OCI-LY7 (cell line): ENCODE measurements at regions not wholly inside any gene's neighbourhood (a gene's known extent, or its start where the extent isn't known, plus 50 kb on each side); places are given as distances from the start of the nearest gene placed in this dataset.

Experiments
- EZH2phosphoT487 ChIP-seq: fragments of 200-600 bp; sonication (generic); IDR thresholded peaks from 2 replicates; pipeline ENCODE4 v1.6.1; 2018; ENCODE audit warnings: low read depth, borderline replicate concordance, mild to moderate bottlenecking, mixed run types, antibody characterized with exemption, low read length, moderate library complexity, mixed read lengths
- TF ChIP-seq, protein P1 (sequence below): fragments of 200-600 bp; sonication (generic); conservative IDR thresholded peaks from 2 replicates; pipeline ENCODE4 v1.5.1; 2014; ENCODE audit warnings: mild to moderate bottlenecking, antibody characterized with exemption, low read length, moderate library complexity, mixed read lengths

DNA sequence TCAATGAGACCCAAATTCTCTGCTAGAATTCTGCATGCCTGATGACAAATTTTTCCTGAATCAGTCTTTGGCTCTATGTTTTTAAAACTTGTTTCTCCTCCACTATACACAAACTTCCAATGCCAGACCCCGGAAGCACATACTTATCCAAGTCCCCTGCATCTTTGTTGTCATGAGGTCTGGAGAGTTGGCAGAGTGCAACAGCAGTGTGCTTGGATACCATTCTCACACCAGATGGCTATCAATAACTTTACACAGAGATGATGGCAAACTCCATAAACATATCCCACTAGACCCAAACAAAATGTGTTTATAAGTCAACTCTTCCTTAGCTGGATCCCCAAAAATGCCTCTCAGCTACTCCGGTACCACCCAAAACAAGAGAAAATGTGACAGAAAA lies 337.7 kb upstream of the TRPC7 start:
- TF ChIP-seq, protein P1, sequence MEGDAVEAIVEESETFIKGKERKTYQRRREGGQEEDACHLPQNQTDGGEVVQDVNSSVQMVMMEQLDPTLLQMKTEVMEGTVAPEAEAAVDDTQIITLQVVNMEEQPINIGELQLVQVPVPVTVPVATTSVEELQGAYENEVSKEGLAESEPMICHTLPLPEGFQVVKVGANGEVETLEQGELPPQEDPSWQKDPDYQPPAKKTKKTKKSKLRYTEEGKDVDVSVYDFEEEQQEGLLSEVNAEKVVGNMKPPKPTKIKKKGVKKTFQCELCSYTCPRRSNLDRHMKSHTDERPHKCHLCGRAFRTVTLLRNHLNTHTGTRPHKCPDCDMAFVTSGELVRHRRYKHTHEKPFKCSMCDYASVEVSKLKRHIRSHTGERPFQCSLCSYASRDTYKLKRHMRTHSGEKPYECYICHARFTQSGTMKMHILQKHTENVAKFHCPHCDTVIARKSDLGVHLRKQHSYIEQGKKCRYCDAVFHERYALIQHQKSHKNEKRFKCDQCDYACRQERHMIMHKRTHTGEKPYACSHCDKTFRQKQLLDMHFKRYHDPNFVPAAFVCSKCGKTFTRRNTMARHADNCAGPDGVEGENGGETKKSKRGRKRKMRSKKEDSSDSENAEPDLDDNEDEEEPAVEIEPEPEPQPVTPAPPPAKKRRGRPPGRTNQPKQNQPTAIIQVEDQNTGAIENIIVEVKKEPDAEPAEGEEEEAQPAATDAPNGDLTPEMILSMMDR: no peak
- TF ChIP-seq EZH2phosphoT487: no peak
